Thyroid gland (tissue), 4 donors: ENCODE measurements at regions not wholly inside any gene's neighbourhood (a gene's known extent, or its start where the extent isn't known, plus 50 kb on each side); places are given as distances from the start of the nearest gene placed in this dataset.

ENCODE experiments used
- DNase-seq, 2 donors: peaks; one replicate each; pipeline ENCODE4 v3.0.0-alpha.2; 2019
- H3K27ac ChIP-seq, 3 donors: fragments of 200-600 bp; sonication (generic); 1 replicate in 2 of 3; 2 replicates in 1 of 3; pipeline ENCODE4 v1.5.1; 2016 to 2019; ENCODE audit warnings: mild to moderate bottlenecking in 1 of 3, moderate library complexity in 1 of 3
- H3K27me3 ChIP-seq: fragments of 200-600 bp; sonication (generic); one replicate; pipeline ENCODE4 v1.5.1; 2019
- H3K36me3 ChIP-seq, 2 donors: fragments of 200-600 bp; sonication (generic); one replicate each; pipeline ENCODE4 v1.5.1; 2016 to 2019
- H3K4me1 ChIP-seq, 2 donors: fragments of 200-600 bp; sonication (generic); one replicate each; pipeline ENCODE4 v1.5.1; 2017 to 2019
- H3K4me3 ChIP-seq, 3 donors: fragments of 200-600 bp; sonication (generic); replicated peaks in 1 of 3; 1 replicate in 2 of 3; 2 replicates in 1 of 3; pipeline ENCODE4 v1.5.1; 2016; ENCODE audit warnings: mild to moderate bottlenecking in 1 of 3
- H3K9me3 ChIP-seq: fragments of 200-600 bp; sonication (generic); one replicate; pipeline ENCODE4 v1.5.1; 2017
- CTCF ChIP-seq, 6 experiments: fragments of 200-600 bp in 3 of 6; fragments of 450-650 bp in 3 of 6; sonication (generic) in 3 of 6; IDR thresholded peaks; one replicate each; pipeline ENCODE4 v1.5.1; 2016 to 2019; ENCODE audit warnings: antibody characterized with exemption in 6 of 6, mild to moderate bottlenecking in 2 of 6, inconsistent platforms in 1 of 6, moderate library complexity in 1 of 6
- POLR2A ChIP-seq, 2 donors: fragments of 450-650 bp; IDR thresholded peaks; one replicate each; pipeline ENCODE4 v1.6.1; 2017; ENCODE audit warnings: antibody characterized with exemption in 2 of 2, mild to moderate bottlenecking in 2 of 2, moderate library complexity in 1 of 2
- WGBS, 2 donors: methylation state at CpG; one replicate each; pipeline ENCODE4 v1.1.5; 2017; 5-methylcytosine and 5-hydroxymethylcytosine counted together
- intact Hi-C: fragments of 100-400 bp; cut with DNase I; formaldehyde crosslinking; loops from one replicate; pipeline ENCODE4 v1.15.1; 2023

- no peak overlapping the region for H3K4me3 ChIP-seq
- no peaks in the 10 kb centered on the region for H3K36me3 ChIP-seq
- DNase-seq, result no peak
- H3K27me3 ChIP-seq, result no peaks in the 10 kb centered on the region
- no peak overlapping the region for H3K27ac ChIP-seq
- H3K9me3 ChIP-seq, result no peaks in the 10 kb centered on the region
- 92 to 94% methylated on average over 2 of the region's 2 CpGs for whole genome bisulfite sequencing, 2 donors
- peaks cover 0 to 3% of the 10 kb centered on the region in 2 donors for H3K4me1 ChIP-seq
- TF ChIP-seq POLR2A (IDR thresholded peaks at IDR 0.05), result no peak
- no peak for TF ChIP-seq CTCF (IDR thresholded peaks at IDR 0.05)
- intact Hi-C loops, result loop anchor here (10.0 kb wide), 1 partner anchor 360 kb away; no protein-coding TSS in a partner anchor
Observed at GRCh38 chr12:91344408-91344807, 161.8 kb upstream of the DCN start.

- WGBS, 2 donors, result 92 to 94% methylated on average over 2 of the region's 2 CpGs
- no peaks in the 10 kb centered on the region for H3K36me3 ChIP-seq
- H3K27me3 ChIP-seq, result no peaks in the 10 kb centered on the region
- no peak for TF ChIP-seq POLR2A (IDR thresholded peaks at IDR 0.05)
- no peak for TF ChIP-seq CTCF (IDR thresholded peaks at IDR 0.05)
- DNase-seq, result no peak
- no peak overlapping the region for H3K4me3 ChIP-seq
- no peak overlapping the region for H3K27ac ChIP-seq
- no peaks in the 10 kb centered on the region for H3K4me1 ChIP-seq
- intact Hi-C loops, result loop anchor here (10.0 kb wide), 1 partner anchor 358 kb away; no protein-coding TSS in a partner anchor
- no peaks in the 10 kb centered on the region for H3K9me3 ChIP-seq
Observed at GRCh38 chr12:91343010-91343409, 160.4 kb upstream of the DCN start.

DNA sequence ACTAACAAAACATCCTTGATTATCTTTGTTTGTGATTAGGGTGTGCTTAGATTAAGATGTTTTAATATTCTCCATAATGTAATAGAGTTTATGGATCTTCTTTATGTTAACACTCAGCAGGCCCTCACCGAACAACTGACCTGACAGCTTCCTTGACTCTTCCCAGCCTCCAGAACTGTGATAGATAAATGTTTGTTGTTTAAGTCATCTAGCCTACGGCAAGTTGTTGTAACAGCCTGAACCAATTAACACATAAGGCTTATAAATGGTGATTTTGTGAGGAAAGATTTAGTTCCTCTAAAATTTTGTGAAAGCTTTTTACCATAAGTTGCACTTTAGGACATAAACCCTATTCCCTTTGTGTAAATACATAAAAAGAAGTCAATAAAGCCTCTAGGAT, 156.5 kb upstream of the DCN start:
- DNase-seq, result no peak
- Histone ChIP-seq H3K36me3 (no peaks in the 10 kb centered on the region), H3K9me3 (no peaks in the 10 kb centered on the region), H3K27me3 (no peaks in the 10 kb centered on the region), H3K4me1 (no peaks in the 10 kb centered on the region), H3K27ac (no peak overlapping the region), H3K4me3 (no peak overlapping the region)
- intact Hi-C loops, result no loop called here
- 85 to 91% methylated on average over 2 of the region's 2 CpGs for WGBS, 2 donors
- TF ChIP-seq CTCF (IDR thresholded peaks at IDR 0.05), result no peak
- no peak for TF ChIP-seq POLR2A (IDR thresholded peaks at IDR 0.05)

DNA sequence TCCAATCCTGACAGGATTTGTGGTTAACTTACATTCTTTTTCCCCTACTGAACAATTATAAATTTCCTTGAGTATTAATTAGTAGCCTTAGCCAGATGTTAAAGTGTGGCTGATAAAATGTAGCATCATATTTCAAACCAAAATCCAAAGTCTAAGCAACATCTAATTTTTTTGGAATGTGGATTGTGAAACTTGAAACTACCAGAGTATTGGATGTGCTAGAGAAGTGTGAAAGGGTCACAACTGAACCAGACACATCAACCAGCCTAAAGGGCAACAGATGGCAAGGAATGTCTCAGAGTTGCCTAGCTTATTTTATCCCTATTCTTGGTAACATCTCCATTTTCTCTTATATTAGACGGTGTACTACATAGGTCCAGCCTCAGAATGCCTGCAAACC, 153.1 kb upstream of the DCN start:
- intact Hi-C loops, result no loop called here
- H3K4me1 ChIP-seq, result no peaks in the 10 kb centered on the region
- DNase-seq, result no peak
- no peak overlapping the region for H3K4me3 ChIP-seq
- no peak overlapping the region for H3K27ac ChIP-seq
- WGBS, 2 donors, result 83 to 94% methylated on average over 1 of the region's 1 CpG
- no peak for TF ChIP-seq CTCF (IDR thresholded peaks at IDR 0.05)
- TF ChIP-seq POLR2A (IDR thresholded peaks at IDR 0.05), result no peak
- H3K36me3 ChIP-seq, result no peaks in the 10 kb centered on the region
- no peaks in the 10 kb centered on the region for H3K9me3 ChIP-seq
- H3K27me3 ChIP-seq, result no peaks in the 10 kb centered on the region

DNA sequence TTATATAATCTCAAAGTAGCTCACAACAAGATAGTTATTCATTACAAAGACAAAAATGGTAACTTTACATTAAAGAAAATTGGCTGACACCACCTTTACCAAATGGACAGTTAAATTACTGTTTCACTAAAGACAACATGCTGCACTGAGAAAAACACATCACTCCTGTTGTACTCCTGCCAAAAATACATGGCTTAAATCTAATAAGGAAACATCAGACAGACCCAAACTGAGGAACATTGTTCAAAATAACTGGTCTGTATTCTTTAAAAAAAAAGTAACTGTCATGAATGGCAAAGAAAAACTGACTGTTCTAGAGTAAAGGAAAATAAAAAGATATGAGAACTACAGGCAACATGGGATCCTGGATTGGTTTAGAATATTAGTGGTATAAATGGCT, 151.3 kb upstream of the DCN start:
- intact Hi-C loops, result no loop called here
- H3K27ac ChIP-seq, result no peak overlapping the region
- no peaks in the 10 kb centered on the region for H3K36me3 ChIP-seq

More for the DNA sequence above, 151.3 kb upstream of the DCN start:
- Histone ChIP-seq H3K27me3 (no peaks in the 10 kb centered on the region), H3K4me3 (no peak overlapping the region), H3K4me1 (no peaks in the 10 kb centered on the region), H3K9me3 (no peaks in the 10 kb centered on the region)
- TF ChIP-seq POLR2A (IDR thresholded peaks at IDR 0.05) (no peak), CTCF (IDR thresholded peaks at IDR 0.05) (no peak)
- no peak for DNase-seq
